WTC11 (cell line): ENCODE measurements at regions not wholly inside any gene's neighbourhood (a gene's known extent, or its start where the extent isn't known, plus 50 kb on each side); places are given as distances from the start of the nearest gene placed in this dataset.

ENCODE experiments used
- ATAC-seq: fragments of 200-7000 bp; cut with Tn5 transposase; 2 replicates; pipeline ENCODE4 v1.10.0; 2021; ENCODE audit warnings: mild to moderate bottlenecking, moderate library complexity
- CTCF ChIA-PET: fragments of 300-600 bp; sonication (Branson Sonifier 250); formaldehyde crosslinking; loops from one replicate; lab custom pipeline; 2021; ENCODE audit warnings: antibody characterized with exemption; lab: Charles Lee
- POLR2A ChIA-PET: fragments of 350-600 bp; sonication (Branson Sonifier 250); formaldehyde crosslinking; loops from one replicate; lab custom pipeline; 2021; ENCODE audit warnings: antibody characterized with exemption; lab: Charles Lee
- DNase-seq: peaks from one replicate; pipeline ENCODE4 v3.0.0; 2021; ENCODE audit warnings: low spot score
- H3K27ac Mint-ChIP-seq: 2 replicates; pipeline ENCODE4 v1.8.0; 2021; ENCODE audit warnings: mixed read lengths
- H3K27me3 Mint-ChIP-seq: 2 replicates; pipeline ENCODE4 v1.8.0; 2021; ENCODE audit warnings: low read depth, mild to moderate bottlenecking, moderate library complexity, mixed read lengths
- H3K36me3 Mint-ChIP-seq: 2 replicates; pipeline ENCODE4 v1.8.0; 2021; ENCODE audit warnings: mixed read lengths
- H3K4me1 Mint-ChIP-seq: 2 replicates; pipeline ENCODE4 v1.8.0; 2022; ENCODE audit warnings: mixed read lengths
- H3K4me3 Mint-ChIP-seq: 2 replicates; pipeline ENCODE4 v1.8.0; 2021; ENCODE audit warnings: mild to moderate bottlenecking, moderate library complexity, mixed read lengths
- H3K9me3 Mint-ChIP-seq: 2 replicates; pipeline ENCODE4 v1.8.0; 2021; ENCODE audit warnings: mixed read lengths
- ATF1 ChIP-seq: sonication (generic); formaldehyde crosslinking; IDR thresholded peaks from 2 replicates; pipeline ENCODE4 v1.8.1; 2023; ENCODE audit warnings: mild to moderate bottlenecking, moderate library complexity, missing genetic modification reagents
- ATF3 ChIP-seq: sonication (generic); formaldehyde crosslinking; conservative IDR thresholded peaks from 2 replicates; pipeline ENCODE4 v1.8.1; 2022; ENCODE audit warnings: mild to moderate bottlenecking, missing genetic modification reagents
- ELF4 ChIP-seq: sonication (generic); formaldehyde crosslinking; IDR thresholded peaks from 2 replicates; pipeline ENCODE4 v1.8.1; 2022; ENCODE audit warnings: low read depth, mild to moderate bottlenecking, moderate library complexity, missing genetic modification reagents
- EMX1 ChIP-seq: fragments of 250-450 bp; sonication (Bioruptor Pico); IDR thresholded peaks from 2 replicates; pipeline ENCODE4 v1.8.0; 2021; ENCODE audit warnings: mild to moderate bottlenecking
- GABPB1 ChIP-seq: sonication (generic); formaldehyde crosslinking; IDR thresholded peaks from 2 replicates; pipeline ENCODE4 v1.8.1; 2023; ENCODE audit warnings: mild to moderate bottlenecking, missing genetic modification reagents
- HMGA2 ChIP-seq: fragments of 250-450 bp; sonication (Bioruptor Pico); IDR thresholded peaks from 2 replicates; pipeline ENCODE4 v1.4.0; 2021; ENCODE audit warnings: mild to moderate bottlenecking, moderate library complexity
- IRF1 ChIP-seq: sonication (generic); formaldehyde crosslinking; IDR thresholded peaks from 2 replicates; pipeline ENCODE4 v1.8.0; 2023; ENCODE audit warnings: missing genetic modification reagents
- NFATC4 ChIP-seq: fragments of 250-450 bp; sonication (Bioruptor Pico); IDR thresholded peaks from 2 replicates; pipeline ENCODE4 v1.9.0; 2021; ENCODE audit warnings: mild to moderate bottlenecking
- NR1H2 ChIP-seq: sonication (generic); formaldehyde crosslinking; IDR thresholded peaks from 2 replicates; pipeline ENCODE4 v1.9.0; 2021; ENCODE audit warnings: mild to moderate bottlenecking, moderate library complexity, missing genetic modification reagents
- NR2C2 ChIP-seq: sonication (generic); formaldehyde crosslinking; IDR thresholded peaks from 2 replicates; pipeline ENCODE4 v1.8.0; 2022; ENCODE audit warnings: mild to moderate bottlenecking, missing genetic modification reagents
- RELA ChIP-seq: sonication (generic); formaldehyde crosslinking; IDR thresholded peaks from 2 replicates; pipeline ENCODE4 v1.8.1; 2022; ENCODE audit warnings: missing genetic modification reagents, mild to moderate bottlenecking, borderline replicate concordance
- TEAD1 ChIP-seq: sonication (generic); formaldehyde crosslinking; IDR thresholded peaks from 2 replicates; pipeline ENCODE4 v1.8.0; 2022; ENCODE audit warnings: mild to moderate bottlenecking, missing genetic modification reagents
- TP53 ChIP-seq: sonication (generic); formaldehyde crosslinking; IDR thresholded peaks from 2 replicates; pipeline ENCODE4 v1.8.1; 2023; ENCODE audit warnings: mild to moderate bottlenecking, missing genetic modification reagents
- ZNF138 ChIP-seq: sonication (generic); formaldehyde crosslinking; conservative IDR thresholded peaks from 2 replicates; pipeline ENCODE4 v1.8.1; 2022; ENCODE audit warnings: mild to moderate bottlenecking, moderate library complexity, missing genetic modification reagents
- ZNF263 ChIP-seq: sonication (generic); formaldehyde crosslinking; IDR thresholded peaks from 2 replicates; pipeline ENCODE4 v1.8.1; 2022; ENCODE audit warnings: low read depth, mild to moderate bottlenecking, moderate library complexity, missing genetic modification reagents
- ZNF396 ChIP-seq: fragments of 250-450 bp; sonication (Bioruptor Pico); IDR thresholded peaks from 2 replicates; pipeline ENCODE4 v1.8.0; 2021; ENCODE audit warnings: mild to moderate bottlenecking, moderate library complexity, borderline replicate concordance
- ZNF671 ChIP-seq: fragments of 250-450 bp; sonication (Bioruptor Pico); IDR thresholded peaks from 2 replicates; pipeline ENCODE4 v1.8.0; 2021; ENCODE audit warnings: mild to moderate bottlenecking
- TF ChIP-seq, protein P1 (sequence below): sonication (generic); formaldehyde crosslinking; IDR thresholded peaks from 2 replicates; pipeline ENCODE4 v1.8.1; 2022; ENCODE audit warnings: low read depth, mild to moderate bottlenecking, moderate library complexity, missing genetic modification reagents, borderline replicate concordance
- TF ChIP-seq, protein P2 (sequence below): sonication (generic); formaldehyde crosslinking; IDR thresholded peaks from 2 replicates; pipeline ENCODE4 v1.8.0; 2023; ENCODE audit warnings: mild to moderate bottlenecking, missing genetic modification reagents
- TF ChIP-seq, protein P3 (sequence below): sonication (generic); formaldehyde crosslinking; IDR thresholded peaks from 2 replicates; pipeline ENCODE4 v1.8.0; 2022; ENCODE audit warnings: mild to moderate bottlenecking, missing genetic modification reagents
- TF ChIP-seq, protein P4 (sequence below): sonication (generic); formaldehyde crosslinking; IDR thresholded peaks from 2 replicates; pipeline ENCODE4 v1.8.0; 2022; ENCODE audit warnings: mild to moderate bottlenecking, missing genetic modification reagents
- TF ChIP-seq, protein P5 (sequence below): sonication (generic); formaldehyde crosslinking; IDR thresholded peaks from 2 replicates; pipeline ENCODE4 v1.8.0; 2022; ENCODE audit warnings: mild to moderate bottlenecking, missing genetic modification reagents
- TF ChIP-seq, protein P6 (sequence below): sonication (generic); formaldehyde crosslinking; IDR thresholded peaks from 2 replicates; pipeline ENCODE4 v1.8.0; 2022; ENCODE audit warnings: missing genetic modification reagents

DNA sequence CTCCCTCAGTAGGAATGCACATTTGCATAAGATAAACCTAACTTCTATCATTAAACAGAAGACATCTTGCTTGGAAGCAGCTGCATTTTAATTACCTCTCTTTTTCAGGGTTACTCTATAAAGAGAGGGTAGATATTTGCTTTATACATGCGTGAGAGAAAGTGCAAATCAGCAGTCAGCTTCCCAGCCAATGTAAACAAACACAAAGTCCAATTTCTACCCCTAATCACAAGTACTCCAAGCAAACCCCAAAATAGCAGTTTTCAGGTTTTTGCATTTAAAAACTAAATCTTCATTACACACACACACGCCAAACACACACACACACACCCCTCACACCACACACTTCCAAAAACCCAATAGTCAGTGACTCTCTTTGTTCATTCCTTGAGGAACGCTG is 303.9 kb upstream of the ALCAM start:
- POLR2A ChIA-PET: no interaction called here
- Mint-ChIP-seq H3K36me3 (no peaks in the 10 kb centered on the region), H3K9me3 (peaks cover 6% of the 10 kb centered on the region), H3K27ac (no peak overlapping the region), H3K27me3 (no peaks in the 10 kb centered on the region), H3K4me3 (no peak overlapping the region), H3K4me1 (peaks cover 10% of the 10 kb centered on the region)
- CTCF ChIA-PET: no interaction called here
- TF ChIP-seq EMX1 (CRISPR knock-in tag) (no peak), ZNF263 (no peak), TP53 (CRISPR knock-in tag) (no peak), IRF1 (CRISPR knock-in tag) (no peak), ZNF138 (CRISPR knock-in tag) (no peak), ATF1 (no peak), TEAD1 (no peak), HMGA2 (no peak), NR2C2 (CRISPR knock-in tag) (no peak), ATF3 (CRISPR knock-in tag) (no peak), ZNF396 (CRISPR knock-in tag) (no peak), NR1H2 (CRISPR knock-in tag) (no peak), ZNF671 (CRISPR knock-in tag) (no peak)
- TF ChIP-seq, protein P1, sequence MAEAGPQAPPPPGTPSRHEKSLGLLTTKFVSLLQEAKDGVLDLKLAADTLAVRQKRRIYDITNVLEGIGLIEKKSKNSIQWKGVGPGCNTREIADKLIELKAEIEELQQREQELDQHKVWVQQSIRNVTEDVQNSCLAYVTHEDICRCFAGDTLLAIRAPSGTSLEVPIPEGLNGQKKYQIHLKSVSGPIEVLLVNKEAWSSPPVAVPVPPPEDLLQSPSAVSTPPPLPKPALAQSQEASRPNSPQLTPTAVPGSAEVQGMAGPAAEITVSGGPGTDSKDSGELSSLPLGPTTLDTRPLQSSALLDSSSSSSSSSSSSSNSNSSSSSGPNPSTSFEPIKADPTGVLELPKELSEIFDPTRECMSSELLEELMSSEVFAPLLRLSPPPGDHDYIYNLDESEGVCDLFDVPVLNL (CRISPR knock-in tag): no peak
- TF ChIP-seq, protein P2, sequence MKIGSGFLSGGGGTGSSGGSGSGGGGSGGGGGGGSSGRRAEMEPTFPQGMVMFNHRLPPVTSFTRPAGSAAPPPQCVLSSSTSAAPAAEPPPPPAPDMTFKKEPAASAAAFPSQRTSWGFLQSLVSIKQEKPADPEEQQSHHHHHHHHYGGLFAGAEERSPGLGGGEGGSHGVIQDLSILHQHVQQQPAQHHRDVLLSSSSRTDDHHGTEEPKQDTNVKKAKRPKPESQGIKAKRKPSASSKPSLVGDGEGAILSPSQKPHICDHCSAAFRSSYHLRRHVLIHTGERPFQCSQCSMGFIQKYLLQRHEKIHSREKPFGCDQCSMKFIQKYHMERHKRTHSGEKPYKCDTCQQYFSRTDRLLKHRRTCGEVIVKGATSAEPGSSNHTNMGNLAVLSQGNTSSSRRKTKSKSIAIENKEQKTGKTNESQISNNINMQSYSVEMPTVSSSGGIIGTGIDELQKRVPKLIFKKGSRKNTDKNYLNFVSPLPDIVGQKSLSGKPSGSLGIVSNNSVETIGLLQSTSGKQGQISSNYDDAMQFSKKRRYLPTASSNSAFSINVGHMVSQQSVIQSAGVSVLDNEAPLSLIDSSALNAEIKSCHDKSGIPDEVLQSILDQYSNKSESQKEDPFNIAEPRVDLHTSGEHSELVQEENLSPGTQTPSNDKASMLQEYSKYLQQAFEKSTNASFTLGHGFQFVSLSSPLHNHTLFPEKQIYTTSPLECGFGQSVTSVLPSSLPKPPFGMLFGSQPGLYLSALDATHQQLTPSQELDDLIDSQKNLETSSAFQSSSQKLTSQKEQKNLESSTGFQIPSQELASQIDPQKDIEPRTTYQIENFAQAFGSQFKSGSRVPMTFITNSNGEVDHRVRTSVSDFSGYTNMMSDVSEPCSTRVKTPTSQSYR: no peak
- TF ChIP-seq, protein P3, sequence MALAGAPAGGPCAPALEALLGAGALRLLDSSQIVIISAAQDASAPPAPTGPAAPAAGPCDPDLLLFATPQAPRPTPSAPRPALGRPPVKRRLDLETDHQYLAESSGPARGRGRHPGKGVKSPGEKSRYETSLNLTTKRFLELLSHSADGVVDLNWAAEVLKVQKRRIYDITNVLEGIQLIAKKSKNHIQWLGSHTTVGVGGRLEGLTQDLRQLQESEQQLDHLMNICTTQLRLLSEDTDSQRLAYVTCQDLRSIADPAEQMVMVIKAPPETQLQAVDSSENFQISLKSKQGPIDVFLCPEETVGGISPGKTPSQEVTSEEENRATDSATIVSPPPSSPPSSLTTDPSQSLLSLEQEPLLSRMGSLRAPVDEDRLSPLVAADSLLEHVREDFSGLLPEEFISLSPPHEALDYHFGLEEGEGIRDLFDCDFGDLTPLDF (CRISPR knock-in tag): no peak
- DNase-seq: no peak
- no peak for ATAC-seq

GRCh38 chr3:105065895-105066839 is 300.5 kb upstream of the ALCAM start:
- Mint-ChIP-seq H3K27ac (no peak overlapping the region; the same call in 1 of the 2 replicates), H3K4me3 (no peak overlapping the region), H3K36me3 (no peaks in the 10 kb centered on the region), H3K27me3 (no peaks in the 10 kb centered on the region), H3K9me3 (peaks cover 24% of the 10 kb centered on the region), H3K4me1 (peaks cover 10% of the 10 kb centered on the region)
- ATAC-seq: peak; percentile 46
- POLR2A ChIA-PET: no interaction called here
- CTCF ChIA-PET: no interaction called here
- DNase-seq: no peak
- TF ChIP-seq GABPB1 (CRISPR knock-in tag) (no peak), ELF4 (no peak), ZNF671 (CRISPR knock-in tag) (no peak), RELA (CRISPR knock-in tag) (no peak), NFATC4 (no peak)
- TF ChIP-seq, protein P4, sequence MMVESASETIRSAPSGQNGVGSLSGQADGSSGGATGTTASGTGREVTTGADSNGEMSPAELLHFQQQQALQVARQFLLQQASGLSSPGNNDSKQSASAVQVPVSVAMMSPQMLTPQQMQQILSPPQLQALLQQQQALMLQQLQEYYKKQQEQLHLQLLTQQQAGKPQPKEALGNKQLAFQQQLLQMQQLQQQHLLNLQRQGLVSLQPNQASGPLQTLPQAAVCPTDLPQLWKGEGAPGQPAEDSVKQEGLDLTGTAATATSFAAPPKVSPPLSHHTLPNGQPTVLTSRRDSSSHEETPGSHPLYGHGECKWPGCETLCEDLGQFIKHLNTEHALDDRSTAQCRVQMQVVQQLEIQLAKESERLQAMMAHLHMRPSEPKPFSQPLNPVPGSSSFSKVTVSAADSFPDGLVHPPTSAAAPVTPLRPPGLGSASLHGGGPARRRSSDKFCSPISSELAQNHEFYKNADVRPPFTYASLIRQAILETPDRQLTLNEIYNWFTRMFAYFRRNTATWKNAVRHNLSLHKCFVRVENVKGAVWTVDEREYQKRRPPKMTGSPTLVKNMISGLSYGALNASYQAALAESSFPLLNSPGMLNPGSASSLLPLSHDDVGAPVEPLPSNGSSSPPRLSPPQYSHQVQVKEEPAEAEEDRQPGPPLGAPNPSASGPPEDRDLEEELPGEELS (CRISPR knock-in tag): no peak
- TF ChIP-seq, protein P5, sequence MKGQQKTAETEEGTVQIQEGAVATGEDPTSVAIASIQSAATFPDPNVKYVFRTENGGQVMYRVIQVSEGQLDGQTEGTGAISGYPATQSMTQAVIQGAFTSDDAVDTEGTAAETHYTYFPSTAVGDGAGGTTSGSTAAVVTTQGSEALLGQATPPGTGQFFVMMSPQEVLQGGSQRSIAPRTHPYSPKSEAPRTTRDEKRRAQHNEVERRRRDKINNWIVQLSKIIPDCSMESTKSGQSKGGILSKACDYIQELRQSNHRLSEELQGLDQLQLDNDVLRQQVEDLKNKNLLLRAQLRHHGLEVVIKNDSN (CRISPR knock-in tag): no peak
- TF ChIP-seq, protein P6, sequence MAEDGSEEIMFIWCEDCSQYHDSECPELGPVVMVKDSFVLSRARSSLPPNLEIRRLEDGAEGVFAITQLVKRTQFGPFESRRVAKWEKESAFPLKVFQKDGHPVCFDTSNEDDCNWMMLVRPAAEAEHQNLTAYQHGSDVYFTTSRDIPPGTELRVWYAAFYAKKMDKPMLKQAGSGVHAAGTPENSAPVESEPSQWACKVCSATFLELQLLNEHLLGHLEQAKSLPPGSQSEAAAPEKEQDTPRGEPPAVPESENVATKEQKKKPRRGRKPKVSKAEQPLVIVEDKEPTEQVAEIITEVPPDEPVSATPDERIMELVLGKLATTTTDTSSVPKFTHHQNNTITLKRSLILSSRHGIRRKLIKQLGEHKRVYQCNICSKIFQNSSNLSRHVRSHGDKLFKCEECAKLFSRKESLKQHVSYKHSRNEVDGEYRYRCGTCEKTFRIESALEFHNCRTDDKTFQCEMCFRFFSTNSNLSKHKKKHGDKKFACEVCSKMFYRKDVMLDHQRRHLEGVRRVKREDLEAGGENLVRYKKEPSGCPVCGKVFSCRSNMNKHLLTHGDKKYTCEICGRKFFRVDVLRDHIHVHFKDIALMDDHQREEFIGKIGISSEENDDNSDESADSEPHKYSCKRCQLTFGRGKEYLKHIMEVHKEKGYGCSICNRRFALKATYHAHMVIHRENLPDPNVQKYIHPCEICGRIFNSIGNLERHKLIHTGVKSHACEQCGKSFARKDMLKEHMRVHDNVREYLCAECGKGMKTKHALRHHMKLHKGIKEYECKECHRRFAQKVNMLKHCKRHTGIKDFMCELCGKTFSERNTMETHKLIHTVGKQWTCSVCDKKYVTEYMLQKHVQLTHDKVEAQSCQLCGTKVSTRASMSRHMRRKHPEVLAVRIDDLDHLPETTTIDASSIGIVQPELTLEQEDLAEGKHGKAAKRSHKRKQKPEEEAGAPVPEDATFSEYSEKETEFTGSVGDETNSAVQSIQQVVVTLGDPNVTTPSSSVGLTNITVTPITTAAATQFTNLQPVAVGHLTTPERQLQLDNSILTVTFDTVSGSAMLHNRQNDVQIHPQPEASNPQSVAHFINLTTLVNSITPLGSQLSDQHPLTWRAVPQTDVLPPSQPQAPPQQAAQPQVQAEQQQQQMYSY (CRISPR knock-in tag): no peak
